Trophoblast cell (in vitro differentiated cells and primary cell): ENCODE measurements at regions not wholly inside any gene's neighbourhood (a gene's known extent, or its start where the extent isn't known, plus 50 kb on each side); places are given as distances from the start of the nearest gene placed in this dataset.

Experiments used
- DNase-seq, 2 donors: peaks; one replicate each; pipeline ENCODE4 v3.0.0-alpha.2; 2016
- H2AFZ ChIP-seq: 2 replicates; pipeline ENCODE4 v1.6.1; 2013; ENCODE audit warnings: low read length, moderate library complexity, mild to moderate bottlenecking; ENCODE audit not compliant: insufficient read depth, poor library complexity
- H2AK5ac ChIP-seq: 2 replicates; pipeline ENCODE4 v1.6.1; 2013; ENCODE audit warnings: mild to moderate bottlenecking, low read length
- H2BK120ac ChIP-seq: 2 replicates; pipeline ENCODE4 v1.6.1; 2013; ENCODE audit warnings: low read length, mild to moderate bottlenecking, moderate library complexity; ENCODE audit not compliant: insufficient read depth, poor library complexity
- H2BK12ac ChIP-seq: 2 replicates; pipeline ENCODE4 v1.6.1; 2013; ENCODE audit warnings: mild to moderate bottlenecking, low read length, moderate library complexity
- H2BK5ac ChIP-seq: 2 replicates; pipeline ENCODE4 v1.6.1; 2013; ENCODE audit warnings: low read length, low read depth, moderate library complexity, mild to moderate bottlenecking; ENCODE audit not compliant: poor library complexity
- H3K14ac ChIP-seq: 2 replicates; pipeline ENCODE4 v1.6.1; 2013; ENCODE audit warnings: mild to moderate bottlenecking, low read length
- H3K18ac ChIP-seq: 2 replicates; pipeline ENCODE4 v1.6.1; 2013; ENCODE audit warnings: mild to moderate bottlenecking, low read length
- H3K23ac ChIP-seq: 2 replicates; pipeline ENCODE4 v1.6.1; 2013; ENCODE audit warnings: low read length
- H3K27ac ChIP-seq: 2 replicates; pipeline ENCODE4 v1.5.1; 2013; ENCODE audit warnings: low read depth, mild to moderate bottlenecking, inconsistent platforms, low read length, moderate library complexity
- H3K27me3 ChIP-seq: 2 replicates; pipeline ENCODE4 v1.6.1; 2013; ENCODE audit warnings: inconsistent platforms, mild to moderate bottlenecking, low read length, moderate library complexity; ENCODE audit not compliant: insufficient read depth
- H3K36me3 ChIP-seq, 2 experiments: 1 replicate in 1 of 2; 2 replicates in 1 of 2; pipeline ENCODE4 v1.6.1; 2013; ENCODE audit warnings: low read length in 2 of 2, mild to moderate bottlenecking in 2 of 2, moderate library complexity in 1 of 2; ENCODE audit not compliant: insufficient read depth in 2 of 2, control insufficient read depth in 1 of 2
- H3K4ac ChIP-seq: 2 replicates; pipeline ENCODE4 v1.6.1; 2013; ENCODE audit warnings: low read depth, mild to moderate bottlenecking, low read length, moderate library complexity
- H3K4me1 ChIP-seq, 2 experiments: 1 replicate in 1 of 2; 2 replicates in 1 of 2; pipeline ENCODE4 v1.6.1; 2013; ENCODE audit warnings: low read length in 2 of 2, mild to moderate bottlenecking in 2 of 2, moderate library complexity in 1 of 2; ENCODE audit not compliant: insufficient read depth in 2 of 2, control insufficient read depth in 1 of 2
- H3K4me2 ChIP-seq: 2 replicates; pipeline ENCODE4 v1.6.1; 2013; ENCODE audit warnings: inconsistent platforms, mild to moderate bottlenecking, low read length, moderate library complexity
- H3K4me3 ChIP-seq: 2 replicates; pipeline ENCODE4 v1.5.1; 2013; ENCODE audit warnings: mild to moderate bottlenecking, low read depth, low read length, inconsistent platforms
- H3K79me1 ChIP-seq: one replicate; pipeline ENCODE4 v1.6.1; 2013; ENCODE audit warnings: low read length
- H3K79me2 ChIP-seq: 2 replicates; pipeline ENCODE4 v1.6.1; 2013; ENCODE audit warnings: low read length, mild to moderate bottlenecking; ENCODE audit not compliant: control insufficient read depth, insufficient read depth, poor library complexity
- H3K9ac ChIP-seq: 2 replicates; pipeline ENCODE4 v1.6.1; 2013; ENCODE audit warnings: mild to moderate bottlenecking, low read length
- H3K9me3 ChIP-seq: 2 replicates; pipeline ENCODE4 v1.6.1; 2013; ENCODE audit warnings: low read depth, mild to moderate bottlenecking, control low read depth, inconsistent platforms, low read length; ENCODE audit not compliant: insufficient read depth
- H4K12ac ChIP-seq: 2 replicates; pipeline ENCODE4 v1.6.1; 2013; ENCODE audit warnings: low read depth, mild to moderate bottlenecking, low read length, moderate library complexity
- H4K8ac ChIP-seq: 2 replicates; pipeline ENCODE4 v1.6.1; 2013; ENCODE audit warnings: low read depth, mild to moderate bottlenecking, low read length, moderate library complexity
- H4K91ac ChIP-seq: one replicate; pipeline ENCODE4 v1.6.1; 2013; ENCODE audit warnings: low read depth, mild to moderate bottlenecking, low read length, moderate library complexity
- WGBS: extraction: QIAGEN DNeasy Blood & Tissue Kit; methylation state at CpG from one replicate; pipeline ENCODE4 v1.1.7; 2013; ENCODE audit warnings: missing lambda C conversion rate; ENCODE audit not compliant: insufficient read length, insufficient coverage; ENCODE audit errors: extremely low coverage; 5-methylcytosine and 5-hydroxymethylcytosine counted together

GRCh38 chr3:65182682-65183081, 494.9 kb upstream of the ADAMTS9 start:
- H3K36me3 ChIP-seq: no peaks in the 10 kb centered on the region
- peaks cover 4% of the 10 kb centered on the region for H3K79me1 ChIP-seq
- H3K9ac ChIP-seq: no peak overlapping the region
- H4K8ac ChIP-seq: no peak overlapping the region
- no peak overlapping the region for H3K4me3 ChIP-seq
- H3K4ac ChIP-seq: no peak overlapping the region
- no peaks in the 10 kb centered on the region for H3K9me3 ChIP-seq
- H3K14ac ChIP-seq: no peak overlapping the region
- H2BK12ac ChIP-seq: no peak overlapping the region
- H3K18ac ChIP-seq: no peak overlapping the region
- no peak overlapping the region for H2AK5ac ChIP-seq
- no peak overlapping the region for H2BK5ac ChIP-seq
- H3K23ac ChIP-seq: no peak overlapping the region
- WGBS: no CpG with 5 or more reads among the region's 3 CpGs
- H3K79me2 ChIP-seq: no peaks in the 10 kb centered on the region
- H4K12ac ChIP-seq: no peak overlapping the region
- H2BK120ac ChIP-seq: no peak overlapping the region
- H3K4me1 ChIP-seq: peaks cover 0 to 4% of the 10 kb centered on the region in 2 experiments
- H2AFZ ChIP-seq: no peak overlapping the region
- DNase-seq: no peak
- H3K4me2 ChIP-seq: no peak overlapping the region
- no peaks in the 10 kb centered on the region for H3K27me3 ChIP-seq
- no peak overlapping the region for H3K27ac ChIP-seq
- no peak overlapping the region for H4K91ac ChIP-seq

GRCh38 chr3:65182085-65182484, 494.3 kb upstream of the ADAMTS9 start:
- H3K27me3 ChIP-seq: no peaks in the 10 kb centered on the region
- H3K18ac ChIP-seq: no peak overlapping the region
- H2BK12ac ChIP-seq: no peak overlapping the region
- H3K14ac ChIP-seq: no peak overlapping the region
- H3K4ac ChIP-seq: no peak overlapping the region
- peaks cover 0 to 4% of the 10 kb centered on the region in 2 experiments for H3K4me1 ChIP-seq
- H3K79me1 ChIP-seq: peaks cover 4% of the 10 kb centered on the region
- no peak overlapping the region for H3K27ac ChIP-seq
- H3K9me3 ChIP-seq: no peaks in the 10 kb centered on the region
- no peak overlapping the region for H4K91ac ChIP-seq
- no peak overlapping the region for H3K23ac ChIP-seq
- H3K36me3 ChIP-seq: no peaks in the 10 kb centered on the region
- H2BK5ac ChIP-seq: no peak overlapping the region
- H2AK5ac ChIP-seq: no peak overlapping the region
- no peak overlapping the region for H2BK120ac ChIP-seq
- H4K8ac ChIP-seq: no peak overlapping the region
- H3K4me3 ChIP-seq: no peak overlapping the region
- H3K4me2 ChIP-seq: no peak overlapping the region
- H3K79me2 ChIP-seq: no peaks in the 10 kb centered on the region
- no peak overlapping the region for H2AFZ ChIP-seq
- WGBS: no CpG with 5 or more reads among the region's 4 CpGs
- DNase-seq: no peak
- H3K9ac ChIP-seq: no peak overlapping the region
- H4K12ac ChIP-seq: no peak overlapping the region

- Histone ChIP-seq H3K4ac (no peak overlapping the region), H3K4me3 (no peak overlapping the region), H2AFZ (peak overlapping the region; percentile 47), H3K4me1 (peaks cover 0 to 4% of the 10 kb centered on the region in 2 experiments), H4K8ac (peak overlapping the region; percentile 52), H3K9ac (no peak overlapping the region), H2BK120ac (no peak overlapping the region), H3K18ac (no peak overlapping the region), H3K27me3 (no peaks in the 10 kb centered on the region), H3K79me2 (no peaks in the 10 kb centered on the region), H3K9me3 (no peaks in the 10 kb centered on the region), H3K14ac (no peak overlapping the region), H3K27ac (no peak overlapping the region), H3K23ac (no peak overlapping the region), H3K79me1 (peaks cover 4% of the 10 kb centered on the region), H2BK5ac (no peak overlapping the region), H3K4me2 (no peak overlapping the region), H3K36me3 (no peaks in the 10 kb centered on the region), H2BK12ac (peak overlapping the region; percentile 78), H4K12ac (no peak overlapping the region), H4K91ac (no peak overlapping the region), H2AK5ac (no peak overlapping the region)
- DNase-seq: no peak
- WGBS: no CpG with 5 or more reads among the region's 6 CpGs
Measured at GRCh38 chr3:65181391-65181871, 493.6 kb upstream of the ADAMTS9 start.

- no peaks in the 10 kb centered on the region for H3K9me3 ChIP-seq
- H3K79me1 ChIP-seq: peaks cover 4% of the 10 kb centered on the region
- no peak overlapping the region for H4K91ac ChIP-seq
- H3K14ac ChIP-seq: no peak overlapping the region
- no peak overlapping the region for H2BK120ac ChIP-seq
- no peak overlapping the region for H3K4me3 ChIP-seq
- H2BK12ac ChIP-seq: no peak overlapping the region
- WGBS: no CpG with 5 or more reads among the region's 6 CpGs
- no peak overlapping the region for H4K12ac ChIP-seq
- H2BK5ac ChIP-seq: no peak overlapping the region
- no peaks in the 10 kb centered on the region for H3K79me2 ChIP-seq
- no peak overlapping the region for H3K27ac ChIP-seq
- no peaks in the 10 kb centered on the region for H3K36me3 ChIP-seq
- H3K4ac ChIP-seq: no peak overlapping the region
- no peak overlapping the region for H3K23ac ChIP-seq
- no peak overlapping the region for H4K8ac ChIP-seq
- peaks cover 0 to 4% of the 10 kb centered on the region in 2 experiments for H3K4me1 ChIP-seq
- no peaks in the 10 kb centered on the region for H3K27me3 ChIP-seq
- H2AK5ac ChIP-seq: no peak overlapping the region
- H3K9ac ChIP-seq: no peak overlapping the region
- no peak overlapping the region for H3K4me2 ChIP-seq
- H2AFZ ChIP-seq: no peak overlapping the region
- no peak for DNase-seq
- H3K18ac ChIP-seq: no peak overlapping the region
Measured at GRCh38 chr3:65178703-65179102, 490.9 kb upstream of the ADAMTS9 start.
